Astrocyte of the spinal cord (primary cell): ENCODE measurements at regions not wholly inside any gene's neighbourhood (a gene's known extent, or its start where the extent isn't known, plus 50 kb on each side); places are given as distances from the start of the nearest gene placed in this dataset.

Experiments used
- DNase-seq: peaks from one replicate; pipeline ENCODE4 v3.0.0; 2011; ENCODE audit warnings: low read depth, low spot score
- H3K4me3 ChIP-seq: 2 replicates; pipeline ENCODE4 v1.5.1; 2011; ENCODE audit warnings: low read depth, mild to moderate bottlenecking, low read length, moderate library complexity
- CTCF ChIP-seq: IDR thresholded peaks from 2 replicates; pipeline ENCODE4 v1.5.1; 2012; ENCODE audit warnings: low read depth, mild to moderate bottlenecking, low read length, inconsistent platforms
- in situ Hi-C: cut with HindIII; loops from 2 replicates; pipeline ENCODE4 v1.10.0; 2017; ENCODE audit warnings: low sequenced_read_pairs

- in situ Hi-C loops = no loop called here
- H3K4me3 ChIP-seq = no peak overlapping the region
- DNase-seq = no peak
- no peak for TF ChIP-seq CTCF
Observed at GRCh38 chr6:106778943-106779342, 149.6 kb downstream of the QRSL1 start.

GRCh38 chr6:106773996-106774629 lies 144.7 kb downstream of the QRSL1 start:
- H3K4me3 ChIP-seq = no peak overlapping the region
- no peak for DNase-seq
- no peak for TF ChIP-seq CTCF
- in situ Hi-C loops = no loop called here

GRCh38 chr6:106773522-106773921 lies 144.1 kb downstream of the QRSL1 start:
- TF ChIP-seq CTCF = no peak
- H3K4me3 ChIP-seq = no peak overlapping the region
- no peak for DNase-seq
- in situ Hi-C loops = no loop called here

- DNase-seq = no peak
- in situ Hi-C loops = no loop called here
Observed at GRCh38 chr6:106772270-106773142, 143.1 kb downstream of the QRSL1 start.

GRCh38 chr6:106771822-106772221 lies 142.4 kb downstream of the QRSL1 start:
- DNase-seq = no peak
- in situ Hi-C loops = no loop called here
- H3K4me3 ChIP-seq = no peak overlapping the region
- no peak for TF ChIP-seq CTCF

More at GRCh38 chr6:106772270-106773142, 143.1 kb downstream of the QRSL1 start:
- TF ChIP-seq CTCF = no peak
- H3K4me3 ChIP-seq = no peak overlapping the region

GRCh38 chr6:106770663-106771062 lies 141.3 kb downstream of the QRSL1 start:
- TF ChIP-seq CTCF = no peak
- H3K4me3 ChIP-seq = no peak overlapping the region
- in situ Hi-C loops = no loop called here
- no peak for DNase-seq
